ENCODE measurements at regions not wholly inside any gene's neighbourhood (a gene's known extent, or its start where the extent isn't known, plus 50 kb on each side); places are given as distances from the start of the nearest gene placed in this dataset.
"Not testable (repeated sequence)": the region's sequence is repeated elsewhere in the genome, so short reads cannot be mapped to it uniquely, and the experiment has no call there.

GRCh38 chr5:158514986-158515359 lies 584.7 kb downstream of the EBF1 start:
- no peak for DNase-seq

- no peak for DNase-seq
Observed at GRCh38 chr5:158514319-158514985, 585.3 kb downstream of the EBF1 start.

GRCh38 chr5:158513490-158514318 lies 586.0 kb downstream of the EBF1 start:
- DNase-seq = no peak

- no peak for DNase-seq
Observed at GRCh38 chr5:158511454-158511853, 588.3 kb downstream of the EBF1 start.

GRCh38 chr5:158510479-158510878 lies 589.2 kb downstream of the EBF1 start:
- DNase-seq = no peak

- DNase-seq = no peak
Observed at GRCh38 chr5:158506648-158507047, 593.1 kb downstream of the EBF1 start.

- DNase-seq = no peak
Observed at GRCh38 chr5:158502686-158503085, 597.0 kb downstream of the EBF1 start.

GRCh38 chr5:158499892-158500418 lies 599.8 kb downstream of the EBF1 start:
- DNase-seq = no peak

- DNase-seq = no peak
Observed at GRCh38 chr5:158499075-158499891, 600.4 kb downstream of the EBF1 start.

GRCh38 chr5:158496624-158497023 lies 603.1 kb downstream of the EBF1 start:
- DNase-seq = no peak

GRCh38 chr5:158494541-158494940 lies 605.2 kb downstream of the EBF1 start:
- no peak for DNase-seq

GRCh38 chr5:158494044-158494443 lies 605.7 kb downstream of the EBF1 start:
- not testable (repeated sequence) for DNase-seq

- DNase-seq = no peak
Observed at GRCh38 chr5:158492841-158493242, 606.9 kb downstream of the EBF1 start.

GRCh38 chr5:158492136-158492535 lies 607.6 kb downstream of the EBF1 start:
- DNase-seq = no peak

- DNase-seq = no peak
Observed at GRCh38 chr5:158487664-158488063, 612.1 kb downstream of the EBF1 start.

GRCh38 chr5:158487156-158487555 lies 612.6 kb downstream of the EBF1 start:
- DNase-seq = no peak

GRCh38 chr5:158486566-158486965 lies 613.1 kb downstream of the EBF1 start:
- no peak for DNase-seq

- no peak for DNase-seq
Observed at GRCh38 chr5:158485604-158486081, 614.1 kb downstream of the EBF1 start.

- no peak for DNase-seq
Observed at GRCh38 chr5:158485047-158485446, 614.7 kb downstream of the EBF1 start.

GRCh38 chr5:158484150-158484549 lies 615.6 kb downstream of the EBF1 start:
- no peak for DNase-seq

GRCh38 chr5:158483281-158483860 lies 616.3 kb downstream of the EBF1 start:
- no peak for DNase-seq

- no peak for DNase-seq
Observed at GRCh38 chr5:158482125-158482524, 617.6 kb downstream of the EBF1 start.

- DNase-seq = no peak
Observed at GRCh38 chr5:158478139-158478538, 619.2 kb upstream of the CLINT1 start.
